ENCODE measurements at regions not wholly inside any gene's neighbourhood (a gene's known extent, or its start where the extent isn't known, plus 50 kb on each side); places are given as distances from the start of the nearest gene placed in this dataset.

GRCh38 chr6:135784507-135784906 lies 67.0 kb upstream of the PDE7B start:
- CTCF ChIA-PET: interaction anchor here (0.6 kb wide), 1 partner anchor 128 kb away, joined by 5 read pairs; no protein-coding TSS in a partner anchor
- POLR2A ChIA-PET (ENCODE audit: low non-redundant PET): no interaction called here
- no peak overlapping the region for H3K27ac ChIP-seq
- no peak for DNase-seq (ENCODE audit: low spot score)
- TF ChIP-seq, protein P1, sequence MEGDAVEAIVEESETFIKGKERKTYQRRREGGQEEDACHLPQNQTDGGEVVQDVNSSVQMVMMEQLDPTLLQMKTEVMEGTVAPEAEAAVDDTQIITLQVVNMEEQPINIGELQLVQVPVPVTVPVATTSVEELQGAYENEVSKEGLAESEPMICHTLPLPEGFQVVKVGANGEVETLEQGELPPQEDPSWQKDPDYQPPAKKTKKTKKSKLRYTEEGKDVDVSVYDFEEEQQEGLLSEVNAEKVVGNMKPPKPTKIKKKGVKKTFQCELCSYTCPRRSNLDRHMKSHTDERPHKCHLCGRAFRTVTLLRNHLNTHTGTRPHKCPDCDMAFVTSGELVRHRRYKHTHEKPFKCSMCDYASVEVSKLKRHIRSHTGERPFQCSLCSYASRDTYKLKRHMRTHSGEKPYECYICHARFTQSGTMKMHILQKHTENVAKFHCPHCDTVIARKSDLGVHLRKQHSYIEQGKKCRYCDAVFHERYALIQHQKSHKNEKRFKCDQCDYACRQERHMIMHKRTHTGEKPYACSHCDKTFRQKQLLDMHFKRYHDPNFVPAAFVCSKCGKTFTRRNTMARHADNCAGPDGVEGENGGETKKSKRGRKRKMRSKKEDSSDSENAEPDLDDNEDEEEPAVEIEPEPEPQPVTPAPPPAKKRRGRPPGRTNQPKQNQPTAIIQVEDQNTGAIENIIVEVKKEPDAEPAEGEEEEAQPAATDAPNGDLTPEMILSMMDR (conservative IDR thresholded peaks at IDR 0.05; ENCODE audit: low read depth): no peak

GRCh38 chr6:135789375-135790050 lies 62.0 kb upstream of the PDE7B start:
- TF ChIP-seq, protein P1 (conservative IDR thresholded peaks at IDR 0.05; ENCODE audit: low read depth): no peak
- DNase-seq (ENCODE audit: low spot score): no peak
- H3K27ac ChIP-seq: no peak overlapping the region
- ChIA-PET CTCF (no interaction called here), POLR2A (ENCODE audit: low non-redundant PET) (no interaction called here)

DNA sequence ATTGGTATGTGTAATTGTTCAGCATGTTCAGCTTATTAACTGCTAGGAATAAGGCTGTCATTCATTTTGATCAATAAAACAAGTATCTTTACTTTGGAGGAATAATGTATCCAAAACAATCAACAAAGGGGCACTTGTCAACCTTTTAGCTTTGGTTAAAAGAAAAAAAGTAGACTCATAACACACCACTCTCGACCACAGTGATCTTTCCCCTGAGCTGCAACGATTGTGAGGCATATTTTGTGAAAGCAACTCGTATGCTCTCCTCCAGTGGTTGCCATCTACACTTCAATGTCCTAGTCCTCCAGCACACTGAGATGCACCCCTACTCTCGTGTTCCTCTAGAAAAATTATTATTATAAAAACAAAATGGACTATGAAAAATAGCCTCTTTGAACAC lies 60.1 kb upstream of the PDE7B start:
- ChIA-PET CTCF (interaction anchor here (0.6 kb wide), 1 partner anchor 9 kb away, joined by 3 read pairs; no protein-coding TSS in a partner anchor), POLR2A (ENCODE audit: low non-redundant PET) (no interaction called here)
- H3K27ac ChIP-seq: no peak overlapping the region
- DNase-seq (ENCODE audit: low spot score): no peak
- TF ChIP-seq, protein P1 (conservative IDR thresholded peaks at IDR 0.05; ENCODE audit: low read depth): no peak

- ChIA-PET POLR2A (ENCODE audit: low non-redundant PET) (no interaction called here), CTCF (interaction anchor here (0.6 kb wide), 1 partner anchor 142 kb away, joined by 3 read pairs; no protein-coding TSS in a partner anchor)
- H3K27ac ChIP-seq: no peak overlapping the region
- DNase-seq (ENCODE audit: low spot score): no peak
- TF ChIP-seq, protein P1 (conservative IDR thresholded peaks at IDR 0.05; ENCODE audit: low read depth): no peak
Observed at GRCh38 chr6:135796643-135797305, 54.7 kb upstream of the PDE7B start.

- ChIA-PET POLR2A (ENCODE audit: low non-redundant PET) (no interaction called here), CTCF (interaction anchor here (0.5 kb wide), 1 partner anchor 23 kb away, joined by 3 read pairs; no protein-coding TSS in a partner anchor)
- H3K27ac ChIP-seq: no peak overlapping the region
- DNase-seq (ENCODE audit: low spot score): no peak
- TF ChIP-seq, protein P1 (conservative IDR thresholded peaks at IDR 0.05; ENCODE audit: low read depth): no peak
Observed at GRCh38 chr6:135797361-135797760, 54.1 kb upstream of the PDE7B start.

DNA sequence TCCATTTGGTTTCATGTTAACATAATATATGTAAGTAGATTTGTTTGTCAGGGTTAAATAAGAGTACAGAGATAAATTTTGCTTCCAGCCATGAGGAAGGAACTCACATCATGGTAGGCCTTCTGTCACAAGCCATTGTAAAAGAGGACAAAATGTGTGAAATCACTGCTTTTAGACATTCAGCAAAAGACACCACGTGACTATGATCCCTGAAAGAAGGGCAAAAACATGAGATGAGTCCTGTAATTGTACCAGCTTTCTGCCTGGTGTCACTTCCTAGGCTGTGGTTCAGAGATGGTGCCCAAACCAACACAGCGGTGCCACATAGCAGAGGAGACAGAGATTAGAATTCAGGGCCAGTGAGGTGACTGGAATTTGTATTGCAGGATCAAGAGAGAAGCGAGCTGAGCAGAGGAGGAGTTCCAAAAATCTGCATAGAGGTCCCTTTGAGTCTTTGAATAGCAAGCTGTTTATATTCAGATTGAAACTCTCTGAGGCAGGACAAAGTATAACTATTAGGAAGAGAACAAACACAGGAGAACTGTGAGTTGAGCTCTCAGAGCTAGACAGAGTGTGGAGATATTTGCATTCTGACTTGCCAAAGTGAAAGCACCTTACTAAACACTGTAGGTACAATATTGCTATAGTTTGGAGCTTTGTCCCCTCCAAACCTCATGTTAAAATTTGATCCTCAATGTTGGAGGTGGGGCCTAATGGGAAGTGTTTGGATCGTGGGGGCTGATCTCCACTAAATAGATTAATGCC lies 52.6 kb upstream of the PDE7B start:
- no peak overlapping the region for H3K27ac ChIP-seq
- TF ChIP-seq, protein P1 (conservative IDR thresholded peaks at IDR 0.05; ENCODE audit: low read depth): no peak
- ChIA-PET POLR2A (ENCODE audit: low non-redundant PET) (no interaction called here), CTCF (interaction anchor here (0.6 kb wide), 1 partner anchor 690 kb away, joined by 3 read pairs; no protein-coding TSS in a partner anchor)
- DNase-seq (ENCODE audit: low spot score): no peak
